HL-60 (cell line): ENCODE measurements at regions not wholly inside any gene's neighbourhood (a gene's known extent, or its start where the extent isn't known, plus 50 kb on each side); places are given as distances from the start of the nearest gene placed in this dataset.

ENCODE experiments used
- DNase-seq, 2 experiments: peaks; one replicate each; pipeline ENCODE4 v3.0.0-alpha.2; 2010 to 2020; ENCODE audit warnings: low read depth in 1 of 2, low spot score in 1 of 2
- H3K27ac ChIP-seq: fragments of 250-450 bp; sonication (Bioruptor Pico); replicated peaks from 2 replicates; pipeline ENCODE4 v1.5.1; 2020; ENCODE audit warnings: mild to moderate bottlenecking, moderate library complexity
- H3K27me3 ChIP-seq: fragments of 250-450 bp; sonication (Bioruptor Pico); 2 replicates; pipeline ENCODE4 v1.5.1; 2021; ENCODE audit warnings: mild to moderate bottlenecking, moderate library complexity; ENCODE audit not compliant: insufficient read depth, poor library complexity, severe bottlenecking
- H3K4me3 ChIP-seq: replicated peaks from 2 replicates; pipeline ENCODE4 v1.5.1; 2011; ENCODE audit warnings: mild to moderate bottlenecking, control low read depth, low read length; ENCODE audit not compliant: insufficient read depth
- GABPA ChIP-seq: IDR thresholded peaks from 2 replicates; pipeline ENCODE4 v1.6.1; 2012; ENCODE audit warnings: low read depth
- POLR2AphosphoS5 ChIP-seq: IDR thresholded peaks from 2 replicates; pipeline ENCODE4 v1.6.1; 2012; ENCODE audit warnings: low read depth
- REST ChIP-seq: IDR thresholded peaks from 2 replicates; pipeline ENCODE4 v1.6.1; 2012; ENCODE audit warnings: low read depth; ENCODE audit not compliant: insufficient replicate concordance
- SPI1 ChIP-seq: IDR thresholded peaks from 2 replicates; pipeline ENCODE4 v1.6.1; 2012; ENCODE audit warnings: low read depth, mild to moderate bottlenecking, borderline replicate concordance
- TF ChIP-seq, protein P1 (sequence below): IDR thresholded peaks from one replicate; pipeline ENCODE4 v1.5.1; 2011; ENCODE audit warnings: low read length, control low read depth, inconsistent platforms; ENCODE audit not compliant: insufficient read depth

GRCh38 chr9:80596579-80596978 is 1024.8 kb downstream of the TLE4 start:
- no peaks in the 10 kb centered on the region for H3K27me3 ChIP-seq
- TF ChIP-seq, protein P1, sequence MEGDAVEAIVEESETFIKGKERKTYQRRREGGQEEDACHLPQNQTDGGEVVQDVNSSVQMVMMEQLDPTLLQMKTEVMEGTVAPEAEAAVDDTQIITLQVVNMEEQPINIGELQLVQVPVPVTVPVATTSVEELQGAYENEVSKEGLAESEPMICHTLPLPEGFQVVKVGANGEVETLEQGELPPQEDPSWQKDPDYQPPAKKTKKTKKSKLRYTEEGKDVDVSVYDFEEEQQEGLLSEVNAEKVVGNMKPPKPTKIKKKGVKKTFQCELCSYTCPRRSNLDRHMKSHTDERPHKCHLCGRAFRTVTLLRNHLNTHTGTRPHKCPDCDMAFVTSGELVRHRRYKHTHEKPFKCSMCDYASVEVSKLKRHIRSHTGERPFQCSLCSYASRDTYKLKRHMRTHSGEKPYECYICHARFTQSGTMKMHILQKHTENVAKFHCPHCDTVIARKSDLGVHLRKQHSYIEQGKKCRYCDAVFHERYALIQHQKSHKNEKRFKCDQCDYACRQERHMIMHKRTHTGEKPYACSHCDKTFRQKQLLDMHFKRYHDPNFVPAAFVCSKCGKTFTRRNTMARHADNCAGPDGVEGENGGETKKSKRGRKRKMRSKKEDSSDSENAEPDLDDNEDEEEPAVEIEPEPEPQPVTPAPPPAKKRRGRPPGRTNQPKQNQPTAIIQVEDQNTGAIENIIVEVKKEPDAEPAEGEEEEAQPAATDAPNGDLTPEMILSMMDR = no peak
- TF ChIP-seq GABPA = no peak
- no peak for TF ChIP-seq POLR2AphosphoS5
- no peak overlapping the region for H3K4me3 ChIP-seq
- H3K27ac ChIP-seq = no peak overlapping the region
- no peak for DNase-seq

- Histone ChIP-seq H3K27ac (no peak overlapping the region), H3K4me3 (no peak overlapping the region), H3K27me3 (no peaks in the 10 kb centered on the region)
- DNase-seq = no peak
- TF ChIP-seq POLR2AphosphoS5 (no peak), REST (no peak), SPI1 (no peak), GABPA (no peak)
- TF ChIP-seq, protein P1 = no peak
These were observed 1023.4 kb downstream of the TLE4 start for GRCh38 chr9:80595192-80595591.

DNA sequence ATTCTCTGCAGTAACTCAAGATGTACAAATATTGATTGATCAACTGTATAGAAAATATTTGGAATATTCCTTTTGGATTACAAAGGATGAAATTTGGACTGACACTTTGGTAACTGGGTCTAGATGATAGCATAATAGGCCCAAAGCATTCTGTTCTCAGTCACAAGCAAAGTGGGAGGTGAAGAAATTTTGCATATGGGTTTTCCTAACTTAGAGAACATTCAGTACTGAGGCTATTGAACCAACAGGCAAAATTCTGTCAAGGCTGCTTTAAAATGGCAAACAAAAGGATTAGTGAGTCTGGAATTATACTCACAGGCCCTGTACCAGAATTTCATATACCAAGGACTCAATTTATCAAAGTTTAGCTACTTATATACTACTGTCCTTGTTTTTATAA is 1020.6 kb downstream of the TLE4 start:
- no peak overlapping the region for H3K4me3 ChIP-seq
- DNase-seq = no peak
- H3K27ac ChIP-seq = no peak overlapping the region
- TF ChIP-seq, protein P1 = no peak
- no peak for TF ChIP-seq POLR2AphosphoS5
- no peak for TF ChIP-seq REST
- no peak for TF ChIP-seq SPI1
- TF ChIP-seq GABPA = no peak
- no peaks in the 10 kb centered on the region for H3K27me3 ChIP-seq

- TF ChIP-seq SPI1 (no peak), POLR2AphosphoS5 (no peak), GABPA (no peak), REST (no peak)
- TF ChIP-seq, protein P1 = no peak
- H3K27me3 ChIP-seq = no peaks in the 10 kb centered on the region
- no peak for DNase-seq
These were observed 1015.1 kb downstream of the TLE4 start for GRCh38 chr9:80586786-80587330.

More at GRCh38 chr9:80586786-80587330, 1015.1 kb downstream of the TLE4 start:
- no peak overlapping the region for H3K4me3 ChIP-seq
- H3K27ac ChIP-seq = no peak overlapping the region
